Ovary (tissue), 3 donors: ENCODE measurements at regions not wholly inside any gene's neighbourhood (a gene's known extent, or its start where the extent isn't known, plus 50 kb on each side); places are given as distances from the start of the nearest gene placed in this dataset.
"Not testable (repeated sequence)": the region's sequence is repeated elsewhere in the genome, so short reads cannot be mapped to it uniquely, and the experiment has no call there.

Experiments
- EP300 ChIP-seq: sonication (generic); formaldehyde crosslinking; IDR thresholded peaks from one replicate; pipeline ENCODE4 v1.6.1; 2017; ENCODE audit warnings: antibody characterized with exemption
- POLR2A ChIP-seq: fragments of 450-650 bp; IDR thresholded peaks from one replicate; pipeline ENCODE4 v1.6.1; 2017; ENCODE audit warnings: antibody characterized with exemption, mild to moderate bottlenecking, moderate library complexity
- TF ChIP-seq, protein P1 (sequence below), 3 donors: fragments of 450-650 bp in 2 of 3; fragments of 200-600 bp in 1 of 3; IDR thresholded peaks; one replicate each; pipeline versions ENCODE4 v1.5.1 to v1.8.0; 2016 to 2022; ENCODE audit warnings: antibody characterized with exemption in 3 of 3, mild to moderate bottlenecking in 1 of 3
- donor health status: DM: no; HTN: no; CAD: no.

DNA sequence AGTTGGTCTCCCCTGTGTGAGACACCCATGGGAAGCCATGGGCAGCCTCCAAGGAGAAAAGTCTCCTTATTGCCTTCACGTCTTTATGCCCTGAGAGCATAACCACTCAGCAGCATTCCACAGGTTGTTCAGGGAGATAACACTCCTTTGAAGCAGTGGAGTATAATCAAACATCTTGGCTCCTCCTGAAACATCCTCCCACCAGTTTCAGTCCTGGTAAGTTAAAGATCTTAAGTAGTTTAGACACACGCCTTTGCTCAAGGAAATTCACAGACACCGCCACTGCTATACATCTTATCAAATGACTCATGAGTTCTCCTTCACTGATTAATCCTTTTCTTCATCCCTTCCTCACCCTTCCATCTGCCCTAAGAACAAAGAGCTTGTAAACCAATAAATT lies 446.5 kb upstream of the RASGRP1 start:
- TF ChIP-seq, protein P1, sequence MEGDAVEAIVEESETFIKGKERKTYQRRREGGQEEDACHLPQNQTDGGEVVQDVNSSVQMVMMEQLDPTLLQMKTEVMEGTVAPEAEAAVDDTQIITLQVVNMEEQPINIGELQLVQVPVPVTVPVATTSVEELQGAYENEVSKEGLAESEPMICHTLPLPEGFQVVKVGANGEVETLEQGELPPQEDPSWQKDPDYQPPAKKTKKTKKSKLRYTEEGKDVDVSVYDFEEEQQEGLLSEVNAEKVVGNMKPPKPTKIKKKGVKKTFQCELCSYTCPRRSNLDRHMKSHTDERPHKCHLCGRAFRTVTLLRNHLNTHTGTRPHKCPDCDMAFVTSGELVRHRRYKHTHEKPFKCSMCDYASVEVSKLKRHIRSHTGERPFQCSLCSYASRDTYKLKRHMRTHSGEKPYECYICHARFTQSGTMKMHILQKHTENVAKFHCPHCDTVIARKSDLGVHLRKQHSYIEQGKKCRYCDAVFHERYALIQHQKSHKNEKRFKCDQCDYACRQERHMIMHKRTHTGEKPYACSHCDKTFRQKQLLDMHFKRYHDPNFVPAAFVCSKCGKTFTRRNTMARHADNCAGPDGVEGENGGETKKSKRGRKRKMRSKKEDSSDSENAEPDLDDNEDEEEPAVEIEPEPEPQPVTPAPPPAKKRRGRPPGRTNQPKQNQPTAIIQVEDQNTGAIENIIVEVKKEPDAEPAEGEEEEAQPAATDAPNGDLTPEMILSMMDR (IDR thresholded peaks at IDR 0.05) = not testable (repeated sequence)
- not testable (repeated sequence) for TF ChIP-seq POLR2A, EP300
